A673 (cell line): ENCODE measurements at regions not wholly inside any gene's neighbourhood (a gene's known extent, or its start where the extent isn't known, plus 50 kb on each side); places are given as distances from the start of the nearest gene placed in this dataset.
"Not testable (repeated sequence)": the region's sequence is repeated elsewhere in the genome, so short reads cannot be mapped to it uniquely, and the experiment has no call there.

ENCODE experiments used
- BruUV-seq: library from RNA; stranded (reverse); fragments of 400-500 nt; replicated peaks from 2 replicates; lab custom pipeline; 2021; lab: Mats Ljungman, UMichigan
- CTCF ChIA-PET: fragments of 300-600 bp; sonication (Branson Sonifier 250); formaldehyde crosslinking; loops from one replicate; lab custom pipeline; 2022; ENCODE audit warnings: antibody characterized with exemption; lab: Charles Lee
- POLR2A ChIA-PET: fragments of 300-600 bp; sonication (Branson Sonifier 250); formaldehyde crosslinking; loops from one replicate; lab custom pipeline; 2022; ENCODE audit warnings: antibody characterized with exemption; ENCODE audit not compliant: low non-redundant PET; lab: Charles Lee
- DNase-seq: peaks from one replicate; pipeline ENCODE4 v3.0.0-alpha.2; 2015; ENCODE audit warnings: low spot score
- H3K27ac ChIP-seq: fragments of 200-600 bp; sonication (generic); 2 replicates; pipeline ENCODE4 v1.5.1; 2016; ENCODE audit warnings: mixed run types, low read depth, mild to moderate bottlenecking, mixed read lengths, antibody characterized with exemption, low read length; ENCODE audit not compliant: poor library complexity, severe bottlenecking
- H3K27me3 ChIP-seq: fragments of 200-600 bp; sonication (generic); replicated peaks from 2 replicates; pipeline ENCODE4 v1.6.1; 2017; ENCODE audit warnings: mixed run types, low read depth, mild to moderate bottlenecking, mixed read lengths, antibody characterized with exemption, low read length; ENCODE audit not compliant: insufficient read depth, poor library complexity
- H3K36me3 ChIP-seq: fragments of 200-600 bp; sonication (generic); 2 replicates; pipeline ENCODE4 v1.6.1; 2016; ENCODE audit warnings: mixed run types, mild to moderate bottlenecking, mixed read lengths, antibody characterized with exemption, low read length; ENCODE audit not compliant: insufficient read depth, poor library complexity, severe bottlenecking
- H3K4me1 ChIP-seq: fragments of 200-600 bp; sonication (generic); 2 replicates; pipeline ENCODE4 v1.6.1; 2017; ENCODE audit warnings: mixed run types, mild to moderate bottlenecking, mixed read lengths, antibody characterized with exemption, low read length; ENCODE audit not compliant: insufficient read depth, poor library complexity, severe bottlenecking
- H3K4me3 ChIP-seq: fragments of 200-600 bp; sonication (generic); 2 replicates; pipeline ENCODE4 v1.5.1; 2016; ENCODE audit warnings: low read depth, mixed run types, mild to moderate bottlenecking, mixed read lengths, low read length; ENCODE audit not compliant: poor library complexity, severe bottlenecking
- H3K9me3 ChIP-seq: fragments of 200-600 bp; sonication (generic); 2 replicates; pipeline ENCODE4 v1.6.1; 2016; ENCODE audit warnings: mixed run types, low read depth, mild to moderate bottlenecking, mixed read lengths, antibody characterized with exemption, low read length; ENCODE audit not compliant: poor library complexity, severe bottlenecking
- EZH2 ChIP-seq: fragments of 200-600 bp; sonication (generic); IDR thresholded peaks from 2 replicates; pipeline ENCODE4 v1.6.1; 2017; ENCODE audit warnings: borderline replicate concordance, low read depth, mild to moderate bottlenecking, mixed read lengths, antibody characterized with exemption, low read length; ENCODE audit not compliant: poor library complexity, severe bottlenecking
- intact Hi-C: fragments of 100-400 bp; cut with micrococcal nuclease; formaldehyde crosslinking; loops from one replicate; pipeline ENCODE4 v1.10.0; 2022; ENCODE audit not compliant: unreplicated experiment
- TF ChIP-seq, protein P1 (sequence below): fragments of 300-800, 200-600 bp; sonication (generic); conservative IDR thresholded peaks from 2 replicates; pipeline ENCODE4 v1.5.1; 2017; ENCODE audit warnings: low read depth, mild to moderate bottlenecking, antibody characterized with exemption, low read length, moderate library complexity, mixed read lengths

DNA sequence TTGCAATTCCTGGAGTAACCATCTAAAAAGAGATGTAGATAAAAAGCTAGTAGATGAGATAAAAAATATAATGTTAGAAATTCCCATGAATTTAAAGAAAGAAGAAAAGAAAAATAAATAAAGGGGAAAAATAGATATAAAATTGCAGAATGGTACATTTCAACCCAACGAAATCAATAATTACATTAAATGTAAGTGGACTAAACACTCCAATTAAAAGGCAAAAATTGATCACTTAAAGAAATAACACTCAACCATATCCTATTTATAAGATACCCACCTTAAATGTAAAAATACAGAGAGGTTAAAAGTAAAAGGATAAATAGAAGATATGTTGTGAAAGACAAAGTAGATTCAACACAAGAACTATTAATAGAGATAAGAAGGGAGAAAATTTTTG, 150.5 kb upstream of the GRIK3 start:
- BruUV-seq: no TSS peak
- H3K4me1 ChIP-seq: no peaks in the 10 kb centered on the region
- no peak overlapping the region for H3K27ac ChIP-seq
- TF ChIP-seq EZH2: no peak
- POLR2A ChIA-PET: no interaction called here
- H3K36me3 ChIP-seq: no peaks in the 10 kb centered on the region
- DNase-seq: no peak
- CTCF ChIA-PET: no interaction called here
- no peak overlapping the region for H3K4me3 ChIP-seq
- H3K27me3 ChIP-seq: peaks cover 13% of the 10 kb centered on the region
- intact Hi-C loops: no loop called here
- no peaks in the 10 kb centered on the region for H3K9me3 ChIP-seq

DNA sequence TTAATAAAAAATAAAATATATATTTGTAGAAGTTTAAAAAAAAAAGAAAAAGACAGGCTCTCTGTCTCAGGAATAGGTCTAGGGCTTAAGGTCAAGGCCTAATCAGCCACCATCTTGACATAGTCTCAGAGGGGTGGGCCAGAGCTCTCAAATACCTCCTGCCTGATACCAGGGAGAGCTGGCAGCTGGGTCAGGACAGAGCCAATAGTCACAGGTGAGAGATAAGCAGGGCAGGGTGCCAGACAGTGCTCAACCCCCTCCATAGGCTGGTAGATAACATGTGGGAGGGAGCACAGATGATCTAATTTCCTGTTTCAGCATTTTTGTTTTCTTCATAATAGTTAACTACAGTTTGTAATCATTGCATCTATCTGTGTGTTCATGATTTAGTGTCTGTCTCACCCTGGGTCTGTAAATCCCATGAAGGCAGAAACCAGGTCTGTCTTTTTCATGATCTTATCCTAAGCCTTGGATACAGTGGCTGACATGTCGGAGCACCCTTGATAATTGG, 152.0 kb upstream of the GRIK3 start:
- ChIA-PET POLR2A (no interaction called here), CTCF (no interaction called here)
- peaks cover 23% of the 10 kb centered on the region for H3K27me3 ChIP-seq
- H3K27ac ChIP-seq: no peak overlapping the region
- intact Hi-C loops: no loop called here
- H3K36me3 ChIP-seq: no peaks in the 10 kb centered on the region
- TF ChIP-seq EZH2: no peak
- TF ChIP-seq, protein P1, sequence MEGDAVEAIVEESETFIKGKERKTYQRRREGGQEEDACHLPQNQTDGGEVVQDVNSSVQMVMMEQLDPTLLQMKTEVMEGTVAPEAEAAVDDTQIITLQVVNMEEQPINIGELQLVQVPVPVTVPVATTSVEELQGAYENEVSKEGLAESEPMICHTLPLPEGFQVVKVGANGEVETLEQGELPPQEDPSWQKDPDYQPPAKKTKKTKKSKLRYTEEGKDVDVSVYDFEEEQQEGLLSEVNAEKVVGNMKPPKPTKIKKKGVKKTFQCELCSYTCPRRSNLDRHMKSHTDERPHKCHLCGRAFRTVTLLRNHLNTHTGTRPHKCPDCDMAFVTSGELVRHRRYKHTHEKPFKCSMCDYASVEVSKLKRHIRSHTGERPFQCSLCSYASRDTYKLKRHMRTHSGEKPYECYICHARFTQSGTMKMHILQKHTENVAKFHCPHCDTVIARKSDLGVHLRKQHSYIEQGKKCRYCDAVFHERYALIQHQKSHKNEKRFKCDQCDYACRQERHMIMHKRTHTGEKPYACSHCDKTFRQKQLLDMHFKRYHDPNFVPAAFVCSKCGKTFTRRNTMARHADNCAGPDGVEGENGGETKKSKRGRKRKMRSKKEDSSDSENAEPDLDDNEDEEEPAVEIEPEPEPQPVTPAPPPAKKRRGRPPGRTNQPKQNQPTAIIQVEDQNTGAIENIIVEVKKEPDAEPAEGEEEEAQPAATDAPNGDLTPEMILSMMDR: no peak
- BruUV-seq: no TSS peak
- DNase-seq: no peak
- no peaks in the 10 kb centered on the region for H3K9me3 ChIP-seq
- no peak overlapping the region for H3K4me3 ChIP-seq
- H3K4me1 ChIP-seq: no peaks in the 10 kb centered on the region

DNA sequence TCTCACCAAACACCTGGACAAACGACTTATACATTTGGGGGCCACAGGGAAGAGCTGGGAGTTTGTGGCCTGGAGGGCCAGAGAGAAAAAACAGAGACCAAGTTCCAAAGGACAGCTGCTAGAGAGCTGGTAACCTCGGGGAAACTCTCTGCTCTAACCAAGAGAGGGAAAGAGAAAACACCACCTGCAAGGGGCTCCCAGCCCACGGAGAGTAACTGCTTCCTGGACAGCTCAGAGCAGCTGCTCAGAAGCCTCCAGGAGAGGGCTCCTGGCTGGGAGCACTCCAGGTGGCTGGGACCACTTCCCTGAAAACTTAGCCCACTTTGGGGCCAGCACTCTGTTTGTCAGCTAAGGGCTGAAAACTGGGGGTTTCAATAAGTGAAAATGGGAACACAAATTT, 154.8 kb upstream of the GRIK3 start:
- no peak for DNase-seq
- TF ChIP-seq, protein P1: no peak
- TF ChIP-seq EZH2: no peak
- POLR2A ChIA-PET: no interaction called here
- intact Hi-C loops: no loop called here
- no peaks in the 10 kb centered on the region for H3K36me3 ChIP-seq
- no peaks in the 10 kb centered on the region for H3K4me1 ChIP-seq
- CTCF ChIA-PET: no interaction called here
- BruUV-seq: no TSS peak
- H3K27ac ChIP-seq: no peak overlapping the region
- H3K9me3 ChIP-seq: no peaks in the 10 kb centered on the region
- H3K27me3 ChIP-seq: peaks cover 13% of the 10 kb centered on the region
- H3K4me3 ChIP-seq: no peak overlapping the region

DNA sequence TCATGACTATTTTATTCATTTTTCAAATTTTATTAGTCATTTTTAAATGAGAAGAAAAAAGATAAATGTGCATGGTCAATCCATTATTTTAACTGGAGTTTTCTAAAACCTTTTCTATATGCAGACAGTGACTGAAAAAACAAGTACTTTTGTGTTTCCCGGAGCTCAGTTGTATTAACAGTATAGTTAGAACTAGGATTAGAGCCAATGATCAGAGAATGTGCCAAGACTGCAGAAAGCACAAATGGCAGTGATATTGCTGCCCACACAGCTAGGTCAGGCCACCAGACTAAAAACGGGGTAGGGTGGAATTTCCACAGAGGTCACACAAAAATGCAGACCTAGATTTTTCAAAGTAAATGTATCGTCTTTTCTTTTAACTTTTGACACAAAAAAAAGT, 163.1 kb upstream of the GRIK3 start:
- no peaks in the 10 kb centered on the region for H3K9me3 ChIP-seq
- no peak for DNase-seq
- peaks cover 16% of the 10 kb centered on the region for H3K27me3 ChIP-seq
- no peaks in the 10 kb centered on the region for H3K36me3 ChIP-seq
- no TSS peak for BruUV-seq
- no peak overlapping the region for H3K4me3 ChIP-seq
- CTCF ChIA-PET: no interaction called here
- TF ChIP-seq, protein P1: no peak
- no peak for TF ChIP-seq EZH2
- POLR2A ChIA-PET: no interaction called here
- intact Hi-C loops: no loop called here
- H3K4me1 ChIP-seq: no peaks in the 10 kb centered on the region
- no peak overlapping the region for H3K27ac ChIP-seq

DNA sequence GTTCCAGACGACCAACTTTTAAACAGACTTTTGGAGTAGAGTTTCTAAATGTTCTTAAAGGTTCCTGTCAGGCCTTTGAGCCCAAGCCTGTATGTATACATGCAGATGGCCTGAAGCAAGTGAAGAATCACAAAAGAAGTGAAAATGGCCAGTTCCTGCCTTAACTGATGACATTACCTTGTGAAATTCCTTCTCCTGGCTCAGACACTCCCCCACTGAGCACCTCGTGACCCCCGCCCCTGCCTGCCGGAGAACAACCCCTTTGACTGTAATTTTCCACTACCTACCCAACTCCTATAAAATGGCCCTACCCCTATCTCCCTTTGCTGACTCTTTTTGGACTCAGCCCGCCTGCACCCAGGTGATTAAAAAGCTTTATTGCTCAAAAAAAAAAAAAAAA, 180.0 kb upstream of the GRIK3 start:
- H3K4me3 ChIP-seq, H3K27ac ChIP-seq, H3K9me3 ChIP-seq, POLR2A ChIA-PET, DNase-seq, CTCF ChIA-PET, intact Hi-C loops, H3K4me1 ChIP-seq, BruUV-seq, H3K27me3 ChIP-seq, H3K36me3 ChIP-seq: not testable (repeated sequence)
